HepG2 (cell line): ENCODE measurements at regions not wholly inside any gene's neighbourhood (a gene's known extent, or its start where the extent isn't known, plus 50 kb on each side); places are given as distances from the start of the nearest gene placed in this dataset.

Experiments used
- CTCF ChIP-seq: sonication (generic); formaldehyde crosslinking; IDR thresholded peaks from 2 replicates; pipeline ENCODE4 v1.5.0; 2020; ENCODE audit warnings: mild to moderate bottlenecking, missing genetic modification reagents, moderate library complexity
- JUND ChIP-seq: sonication (generic); formaldehyde crosslinking; IDR thresholded peaks from 2 replicates; pipeline ENCODE4 v1.8.0; 2022; ENCODE audit warnings: mild to moderate bottlenecking, missing genetic modification reagents
- MBD4 ChIP-seq: IDR thresholded peaks from 2 replicates; pipeline ENCODE4 v1.6.1; 2012; ENCODE audit warnings: low read length, inconsistent platforms, borderline replicate concordance
- PBX3 ChIP-seq: sonication (generic); formaldehyde crosslinking; IDR thresholded peaks from 2 replicates; pipeline ENCODE4 v1.8.1; 2023; ENCODE audit warnings: missing genetic modification reagents, inconsistent platforms, borderline replicate concordance
- SNRNP70 ChIP-seq: fragments of 200-400 bp; formaldehyde crosslinking; IDR thresholded peaks from 2 replicates; pipeline ENCODE4 v1.6.1; 2017; ENCODE audit warnings: mild to moderate bottlenecking, low read depth, low read length, moderate library complexity
- XRCC5 ChIP-seq: fragments of 200-400 bp; formaldehyde crosslinking; optimal IDR thresholded peaks from 2 replicates; pipeline ENCODE3; 2017; ENCODE audit warnings: mild to moderate bottlenecking, low read length
- ZNF564 ChIP-seq: sonication (generic); formaldehyde crosslinking; IDR thresholded peaks from 2 replicates; pipeline ENCODE4 v1.8.1; 2023; ENCODE audit warnings: mild to moderate bottlenecking, missing genetic modification reagents
- ZNF678 ChIP-seq: sonication (generic); formaldehyde crosslinking; IDR thresholded peaks from 2 replicates; pipeline ENCODE4 v1.4.0; 2020; ENCODE audit warnings: mild to moderate bottlenecking, missing genetic modification reagents
- ZNF781 ChIP-seq: sonication (generic); formaldehyde crosslinking; IDR thresholded peaks from 2 replicates; pipeline ENCODE4 v1.5.1; 2020; ENCODE audit warnings: borderline replicate concordance, mild to moderate bottlenecking, missing genetic modification reagents; ENCODE audit errors: not compliant biosample characterization

GRCh38 chr2:111239107-111239506 lies 118.4 kb downstream of the BCL2L11 start:
- TF ChIP-seq XRCC5 (no peak), ZNF564 (no peak), JUND (CRISPR knock-in tag) (no peak), SNRNP70 (no peak), ZNF678 (CRISPR knock-in tag) (no peak), ZNF781 (CRISPR knock-in tag) (no peak), CTCF (CRISPR knock-in tag) (no peak), MBD4 (no peak), PBX3 (CRISPR knock-in tag) (no peak)
